GM06990 (cell line): ENCODE measurements at regions not wholly inside any gene's neighbourhood (a gene's known extent, or its start where the extent isn't known, plus 50 kb on each side); places are given as distances from the start of the nearest gene placed in this dataset.

ENCODE experiments used
- DNase-seq: peaks from one replicate; pipeline ENCODE4 v3.0.0-alpha.2; 2011; ENCODE audit not compliant: insufficient read length; ENCODE audit errors: extremely low read depth
- H3K27me3 ChIP-seq: replicated peaks from 2 replicates; pipeline ENCODE4 v1.6.0; 2011; ENCODE audit warnings: low read length; ENCODE audit not compliant: control insufficient read depth, insufficient read depth
- H3K36me3 ChIP-seq: 2 replicates; pipeline ENCODE4 v1.5.1; 2011; ENCODE audit warnings: low read length; ENCODE audit not compliant: control insufficient read depth, insufficient read depth
- H3K4me3 ChIP-seq: replicated peaks from 2 replicates; pipeline ENCODE4 v1.5.1; 2011; ENCODE audit warnings: low read depth, mild to moderate bottlenecking, control low read depth, low read length
- TF ChIP-seq, protein P1 (sequence below): IDR thresholded peaks from 2 replicates; pipeline ENCODE4 v1.5.1; 2011; ENCODE audit warnings: low read length, control low read depth, mild to moderate bottlenecking, inconsistent platforms; ENCODE audit not compliant: insufficient read depth, poor library complexity, severe bottlenecking

- Histone ChIP-seq H3K36me3 (no peaks in the 10 kb centered on the region), H3K27me3 (no peaks in the 10 kb centered on the region), H3K4me3 (no peak overlapping the region)
- DNase-seq, result no peak
- TF ChIP-seq, protein P1, sequence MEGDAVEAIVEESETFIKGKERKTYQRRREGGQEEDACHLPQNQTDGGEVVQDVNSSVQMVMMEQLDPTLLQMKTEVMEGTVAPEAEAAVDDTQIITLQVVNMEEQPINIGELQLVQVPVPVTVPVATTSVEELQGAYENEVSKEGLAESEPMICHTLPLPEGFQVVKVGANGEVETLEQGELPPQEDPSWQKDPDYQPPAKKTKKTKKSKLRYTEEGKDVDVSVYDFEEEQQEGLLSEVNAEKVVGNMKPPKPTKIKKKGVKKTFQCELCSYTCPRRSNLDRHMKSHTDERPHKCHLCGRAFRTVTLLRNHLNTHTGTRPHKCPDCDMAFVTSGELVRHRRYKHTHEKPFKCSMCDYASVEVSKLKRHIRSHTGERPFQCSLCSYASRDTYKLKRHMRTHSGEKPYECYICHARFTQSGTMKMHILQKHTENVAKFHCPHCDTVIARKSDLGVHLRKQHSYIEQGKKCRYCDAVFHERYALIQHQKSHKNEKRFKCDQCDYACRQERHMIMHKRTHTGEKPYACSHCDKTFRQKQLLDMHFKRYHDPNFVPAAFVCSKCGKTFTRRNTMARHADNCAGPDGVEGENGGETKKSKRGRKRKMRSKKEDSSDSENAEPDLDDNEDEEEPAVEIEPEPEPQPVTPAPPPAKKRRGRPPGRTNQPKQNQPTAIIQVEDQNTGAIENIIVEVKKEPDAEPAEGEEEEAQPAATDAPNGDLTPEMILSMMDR, result no peak
Observed at GRCh38 chr17:12485361-12485906, 180.3 kb upstream of the MYOCD start.

DNA sequence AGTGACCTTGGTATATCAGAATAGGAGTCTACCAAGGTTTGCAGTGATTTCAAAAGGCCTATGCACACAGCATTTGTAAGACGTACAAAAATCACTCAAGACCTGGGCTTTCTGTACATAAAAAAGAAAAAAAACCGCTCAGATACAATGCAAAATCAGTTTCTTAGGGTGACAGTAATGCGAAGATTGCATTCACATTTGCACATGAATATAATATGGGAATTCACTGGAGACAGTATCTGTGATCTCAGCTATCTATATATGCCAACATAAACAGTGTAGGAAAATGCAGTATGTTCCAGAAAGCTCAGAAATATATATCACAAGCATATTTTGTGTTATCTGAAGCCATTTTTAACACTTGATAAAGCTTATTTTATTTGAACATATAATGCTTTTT lies 176.4 kb upstream of the MYOCD start:
- Histone ChIP-seq H3K4me3 (no peak overlapping the region), H3K27me3 (no peaks in the 10 kb centered on the region), H3K36me3 (no peaks in the 10 kb centered on the region)
- TF ChIP-seq, protein P1, result no peak
- DNase-seq, result no peak

GRCh38 chr17:12492450-12492849 lies 173.2 kb upstream of the MYOCD start:
- Histone ChIP-seq H3K36me3 (no peaks in the 10 kb centered on the region), H3K27me3 (no peaks in the 10 kb centered on the region), H3K4me3 (no peak overlapping the region)
- DNase-seq, result no peak
- TF ChIP-seq, protein P1, result no peak

GRCh38 chr17:12505866-12506265 lies 159.8 kb upstream of the MYOCD start:
- no peak for DNase-seq
- H3K36me3 ChIP-seq, result no peaks in the 10 kb centered on the region
- no peak overlapping the region for H3K4me3 ChIP-seq
- TF ChIP-seq, protein P1, result no peak
- no peaks in the 10 kb centered on the region for H3K27me3 ChIP-seq

DNA sequence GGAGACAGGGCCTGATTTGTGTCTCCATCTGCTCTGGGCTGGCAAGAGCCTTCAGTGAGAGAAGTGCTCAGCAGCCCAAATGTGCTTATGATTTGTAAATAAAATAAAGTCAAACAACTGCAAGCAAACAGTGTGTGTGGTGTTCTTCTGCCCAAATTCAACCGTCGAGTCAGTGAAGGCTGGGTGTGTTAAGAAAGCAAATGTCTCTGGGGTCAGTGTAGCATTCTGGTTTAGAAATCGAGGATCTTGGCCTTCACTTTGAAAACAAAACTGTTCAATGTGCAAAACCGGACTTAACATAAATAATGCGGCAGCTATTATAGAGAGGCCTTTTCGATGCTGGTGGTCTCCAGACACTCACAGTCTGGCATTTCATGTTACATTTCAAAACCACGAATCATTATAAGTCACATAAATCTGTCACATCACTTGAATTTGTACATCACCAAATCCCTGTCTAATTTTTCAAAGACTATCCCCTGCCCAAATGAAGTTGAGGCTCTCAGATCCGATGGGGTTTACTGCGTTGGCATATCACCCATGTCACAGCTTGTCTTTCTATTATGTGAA lies 158.6 kb upstream of the MYOCD start:
- TF ChIP-seq, protein P1, result no peak
- Histone ChIP-seq H3K27me3 (no peaks in the 10 kb centered on the region), H3K36me3 (no peaks in the 10 kb centered on the region), H3K4me3 (no peak overlapping the region)
- DNase-seq, result no peak

DNA sequence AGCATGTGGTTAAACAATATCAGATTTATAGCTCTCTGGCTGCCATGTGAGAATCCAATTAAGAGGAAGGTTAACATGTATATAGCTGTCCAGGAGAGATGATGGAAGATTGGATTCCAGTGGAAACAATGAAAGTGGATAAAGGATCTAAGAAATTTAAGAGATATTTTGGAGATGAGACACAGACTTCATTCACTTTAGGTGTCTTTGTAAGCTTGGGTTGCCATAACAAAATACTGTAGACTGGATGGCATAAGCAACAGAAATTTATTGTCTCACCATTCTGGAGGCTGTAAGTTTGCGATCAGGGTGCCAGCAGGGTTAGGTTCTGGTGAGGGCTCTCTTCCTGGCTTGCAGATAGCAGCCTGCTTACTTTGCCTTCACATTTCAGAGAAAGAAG lies 155.9 kb upstream of the MYOCD start:
- no peaks in the 10 kb centered on the region for H3K36me3 ChIP-seq
- H3K4me3 ChIP-seq, result no peak overlapping the region
- no peaks in the 10 kb centered on the region for H3K27me3 ChIP-seq
- no peak for DNase-seq
- TF ChIP-seq, protein P1, result no peak
